Stimulated activated CD8-positive, alpha-beta memory T cell treated with anti-CD3 and anti-CD28 coated beads, Interleukin-4, amount 100 ng/mL, for 48 hours (primary cell): ENCODE measurements at regions not wholly inside any gene's neighbourhood (a gene's known extent, or its start where the extent isn't known, plus 50 kb on each side); places are given as distances from the start of the nearest gene placed in this dataset.
"Not testable (repeated sequence)": the region's sequence is repeated elsewhere in the genome, so short reads cannot be mapped to it uniquely, and the experiment has no call there.

ENCODE experiments used
- DNase-seq: peaks from one replicate; pipeline ENCODE4 v3.0.0-alpha.2; 2020

- DNase-seq = no peak
Measured at GRCh38 chr10:90032519-90032918, 331.1 kb downstream of the KIF20B start.

GRCh38 chr10:90034862-90035261 lies 333.5 kb downstream of the KIF20B start:
- not testable (repeated sequence) for DNase-seq

GRCh38 chr10:90041585-90041984 lies 340.2 kb downstream of the KIF20B start:
- DNase-seq = no peak

GRCh38 chr10:90042075-90042474 lies 340.7 kb downstream of the KIF20B start:
- no peak for DNase-seq

GRCh38 chr10:90047243-90047729 lies 345.9 kb downstream of the KIF20B start:
- DNase-seq = no peak

GRCh38 chr10:90051053-90051452 lies 349.7 kb downstream of the KIF20B start:
- DNase-seq = no peak

GRCh38 chr10:90051474-90051873 lies 350.1 kb downstream of the KIF20B start:
- DNase-seq = no peak

- no peak for DNase-seq
Measured at GRCh38 chr10:90062786-90063185, 361.4 kb downstream of the KIF20B start.

GRCh38 chr10:90064295-90064694 lies 362.9 kb downstream of the KIF20B start:
- DNase-seq = no peak

- DNase-seq = no peak
Measured at GRCh38 chr10:90066435-90066834, 365.0 kb downstream of the KIF20B start.

GRCh38 chr10:90075995-90076394 lies 374.6 kb downstream of the KIF20B start:
- no peak for DNase-seq

GRCh38 chr10:90079819-90080218 lies 378.4 kb downstream of the KIF20B start:
- DNase-seq = no peak

- DNase-seq = not testable (repeated sequence)
Measured at GRCh38 chr10:90086606-90087190, 385.3 kb downstream of the KIF20B start.

- no peak for DNase-seq
Measured at GRCh38 chr10:90087197-90088023, 386.0 kb downstream of the KIF20B start.

- DNase-seq = no peak
Measured at GRCh38 chr10:90088024-90088317, 386.6 kb downstream of the KIF20B start.

- no peak for DNase-seq
Measured at GRCh38 chr10:90089719-90090118, 388.3 kb downstream of the KIF20B start.

GRCh38 chr10:90096196-90096595 lies 394.8 kb downstream of the KIF20B start:
- DNase-seq = no peak

GRCh38 chr10:90107581-90107980 lies 406.2 kb downstream of the KIF20B start:
- DNase-seq = not testable (repeated sequence)

GRCh38 chr10:90111671-90112070 lies 410.3 kb downstream of the KIF20B start:
- no peak for DNase-seq

GRCh38 chr10:90112681-90113080 lies 411.3 kb downstream of the KIF20B start:
- DNase-seq = no peak

GRCh38 chr10:90118567-90118966 lies 417.2 kb downstream of the KIF20B start:
- not testable (repeated sequence) for DNase-seq

- DNase-seq = not testable (repeated sequence)
Measured at GRCh38 chr10:90119631-90120280, 418.4 kb downstream of the KIF20B start.

- no peak for DNase-seq
Measured at GRCh38 chr10:90125456-90126255, 424.3 kb downstream of the KIF20B start.
